Heart left ventricle (tissue), 13 donors: ENCODE measurements at regions not wholly inside any gene's neighbourhood (a gene's known extent, or its start where the extent isn't known, plus 50 kb on each side); places are given as distances from the start of the nearest gene placed in this dataset.

ENCODE experiments used
- POLR2A ChIP-seq, 2 donors: fragments of 450-650 bp; IDR thresholded peaks; one replicate each; pipeline ENCODE4 v1.6.1; 2017; ENCODE audit warnings: antibody characterized with exemption in 2 of 2, mild to moderate bottlenecking in 2 of 2, moderate library complexity in 2 of 2
- TF ChIP-seq, protein P1 (sequence below), 12 donors: fragments of 200-600 bp; sonication (generic) in 4 of 12; IDR thresholded peaks; one replicate each; pipeline versions ENCODE4 v1.5.0 to v1.8.0; 2018 to 2022; ENCODE audit warnings: antibody characterized with exemption in 12 of 12, mild to moderate bottlenecking in 5 of 12
- donor health status: ischemic (EF 13 %, LVEDD 7.1; RV severe dilation, severe dysfunction).
- donor health status: DM: no; HTN: yes; CAD: no.
- donor health status: DM: no; HTN: no; CAD: no.
- donor health status: ischemic (EF 25% LVEDD 6.9; RV normal size, moderate dysfunction).
- donor health status: ischemic (EF 25% LVEDD 5.7; RV mildly dilated, moderate dysfunction).
- donor health status: ischemic (EF 35%, LVEDD 5.7; RV mildly dilated, moderate dysfunction).
- donor health status: nonischemic (EF 11% LVEDD 7.7; RV severe dilation, severe dysfunction).
- donor health status: DM: yes; HTN: yes; CAD: no.
- donor health status: PGD.
- donor health status: ischemic (EF 29% LVEDD 5.4; RV normal size, mild dysfunction).
- donor health status: nonischemic (EF 23%, LVEDD 6.1; RV moderate dilation, normal function).

DNA sequence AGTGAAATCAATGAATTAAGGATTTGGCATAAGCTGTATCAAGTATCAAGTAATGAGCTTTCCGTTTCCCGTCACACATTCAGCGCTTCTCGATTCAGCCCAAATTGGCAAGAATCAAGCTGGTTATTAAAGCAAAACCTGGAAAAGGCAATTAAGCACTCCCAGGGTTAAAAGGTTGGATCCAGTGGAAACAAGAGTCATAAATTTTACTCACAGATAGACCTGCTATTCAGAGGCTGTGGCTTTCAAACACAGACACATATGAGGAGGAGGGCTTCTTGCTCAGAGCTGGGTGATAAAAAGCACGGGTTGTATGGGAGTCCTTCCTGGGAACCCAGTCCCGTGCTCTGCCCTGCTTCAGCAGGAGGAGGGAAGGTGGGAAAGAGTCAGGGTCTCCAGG lies 112.3 kb upstream of the CXCL14 start:
- TF ChIP-seq, protein P1, sequence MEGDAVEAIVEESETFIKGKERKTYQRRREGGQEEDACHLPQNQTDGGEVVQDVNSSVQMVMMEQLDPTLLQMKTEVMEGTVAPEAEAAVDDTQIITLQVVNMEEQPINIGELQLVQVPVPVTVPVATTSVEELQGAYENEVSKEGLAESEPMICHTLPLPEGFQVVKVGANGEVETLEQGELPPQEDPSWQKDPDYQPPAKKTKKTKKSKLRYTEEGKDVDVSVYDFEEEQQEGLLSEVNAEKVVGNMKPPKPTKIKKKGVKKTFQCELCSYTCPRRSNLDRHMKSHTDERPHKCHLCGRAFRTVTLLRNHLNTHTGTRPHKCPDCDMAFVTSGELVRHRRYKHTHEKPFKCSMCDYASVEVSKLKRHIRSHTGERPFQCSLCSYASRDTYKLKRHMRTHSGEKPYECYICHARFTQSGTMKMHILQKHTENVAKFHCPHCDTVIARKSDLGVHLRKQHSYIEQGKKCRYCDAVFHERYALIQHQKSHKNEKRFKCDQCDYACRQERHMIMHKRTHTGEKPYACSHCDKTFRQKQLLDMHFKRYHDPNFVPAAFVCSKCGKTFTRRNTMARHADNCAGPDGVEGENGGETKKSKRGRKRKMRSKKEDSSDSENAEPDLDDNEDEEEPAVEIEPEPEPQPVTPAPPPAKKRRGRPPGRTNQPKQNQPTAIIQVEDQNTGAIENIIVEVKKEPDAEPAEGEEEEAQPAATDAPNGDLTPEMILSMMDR (IDR thresholded peaks at IDR 0.05): no peak
- TF ChIP-seq POLR2A (IDR thresholded peaks at IDR 0.05): no peak
